ENCODE measurements at regions not wholly inside any gene's neighbourhood (a gene's known extent, or its start where the extent isn't known, plus 50 kb on each side); places are given as distances from the start of the nearest gene placed in this dataset.

DNA sequence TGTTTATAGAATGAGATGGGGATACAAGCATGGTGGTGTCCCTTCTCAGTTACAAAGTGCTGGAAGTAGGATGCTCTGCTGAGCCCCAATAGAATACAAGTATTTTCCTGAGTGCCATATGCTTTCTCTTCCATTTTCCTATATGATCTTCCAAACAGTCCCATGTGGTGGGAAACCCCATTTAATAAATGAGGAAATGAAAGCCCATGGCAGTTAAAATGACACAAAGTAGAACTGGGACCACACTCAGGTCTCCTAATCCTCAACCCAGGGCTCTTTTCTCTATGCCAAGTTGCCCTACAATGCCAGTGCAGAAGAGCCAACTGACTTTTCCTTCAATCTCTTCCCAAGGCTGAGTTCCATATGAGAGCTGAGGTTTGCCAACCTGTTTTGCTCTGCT is 198.0 kb upstream of the FOXN2 start:
- no peak for DNase-seq (ENCODE audit: low spot score)
- TF ChIP-seq, protein P1, sequence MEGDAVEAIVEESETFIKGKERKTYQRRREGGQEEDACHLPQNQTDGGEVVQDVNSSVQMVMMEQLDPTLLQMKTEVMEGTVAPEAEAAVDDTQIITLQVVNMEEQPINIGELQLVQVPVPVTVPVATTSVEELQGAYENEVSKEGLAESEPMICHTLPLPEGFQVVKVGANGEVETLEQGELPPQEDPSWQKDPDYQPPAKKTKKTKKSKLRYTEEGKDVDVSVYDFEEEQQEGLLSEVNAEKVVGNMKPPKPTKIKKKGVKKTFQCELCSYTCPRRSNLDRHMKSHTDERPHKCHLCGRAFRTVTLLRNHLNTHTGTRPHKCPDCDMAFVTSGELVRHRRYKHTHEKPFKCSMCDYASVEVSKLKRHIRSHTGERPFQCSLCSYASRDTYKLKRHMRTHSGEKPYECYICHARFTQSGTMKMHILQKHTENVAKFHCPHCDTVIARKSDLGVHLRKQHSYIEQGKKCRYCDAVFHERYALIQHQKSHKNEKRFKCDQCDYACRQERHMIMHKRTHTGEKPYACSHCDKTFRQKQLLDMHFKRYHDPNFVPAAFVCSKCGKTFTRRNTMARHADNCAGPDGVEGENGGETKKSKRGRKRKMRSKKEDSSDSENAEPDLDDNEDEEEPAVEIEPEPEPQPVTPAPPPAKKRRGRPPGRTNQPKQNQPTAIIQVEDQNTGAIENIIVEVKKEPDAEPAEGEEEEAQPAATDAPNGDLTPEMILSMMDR (IDR thresholded peaks at IDR 0.05; ENCODE audit: extremely low read depth, missing control alignments), result no peak

- DNase-seq (ENCODE audit: low spot score), result no peak
- TF ChIP-seq, protein P1 (IDR thresholded peaks at IDR 0.05; ENCODE audit: extremely low read depth, missing control alignments), result no peak
Observed at GRCh38 chr2:48118895-48119294, 195.6 kb upstream of the FOXN2 start.

DNA sequence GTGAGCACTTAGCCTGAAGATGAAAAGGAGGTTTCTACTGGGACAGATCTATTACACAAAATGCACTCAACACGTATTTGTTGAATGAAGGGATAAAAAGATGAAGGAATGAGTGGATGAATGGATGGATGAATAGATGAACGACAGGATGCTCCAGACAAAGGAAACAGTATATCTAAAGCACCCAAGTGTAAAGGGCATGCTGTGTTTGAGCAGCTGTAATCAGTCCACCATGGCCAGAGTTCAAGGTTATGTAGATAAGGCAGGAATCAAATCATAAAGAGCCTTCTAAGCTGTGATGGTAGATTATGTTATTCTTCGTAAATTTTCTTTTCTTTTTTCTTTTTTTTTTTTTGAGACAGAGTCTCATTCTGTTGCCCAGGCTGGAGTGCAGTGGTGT is 194.4 kb upstream of the FOXN2 start:
- TF ChIP-seq, protein P1 (IDR thresholded peaks at IDR 0.05; ENCODE audit: extremely low read depth, missing control alignments), result no peak
- no peak for DNase-seq (ENCODE audit: low spot score)

- TF ChIP-seq, protein P1 (IDR thresholded peaks at IDR 0.05; ENCODE audit: extremely low read depth, missing control alignments), result no peak
Observed at GRCh38 chr2:48120759-48121242, 193.7 kb upstream of the FOXN2 start.

GRCh38 chr2:48122166-48122565 is 192.3 kb upstream of the FOXN2 start:
- no peak for DNase-seq (ENCODE audit: low spot score)
- TF ChIP-seq, protein P1 (IDR thresholded peaks at IDR 0.05; ENCODE audit: extremely low read depth, missing control alignments), result no peak

More at GRCh38 chr2:48120759-48121242, 193.7 kb upstream of the FOXN2 start:
- no peak for DNase-seq (ENCODE audit: low spot score)

DNA sequence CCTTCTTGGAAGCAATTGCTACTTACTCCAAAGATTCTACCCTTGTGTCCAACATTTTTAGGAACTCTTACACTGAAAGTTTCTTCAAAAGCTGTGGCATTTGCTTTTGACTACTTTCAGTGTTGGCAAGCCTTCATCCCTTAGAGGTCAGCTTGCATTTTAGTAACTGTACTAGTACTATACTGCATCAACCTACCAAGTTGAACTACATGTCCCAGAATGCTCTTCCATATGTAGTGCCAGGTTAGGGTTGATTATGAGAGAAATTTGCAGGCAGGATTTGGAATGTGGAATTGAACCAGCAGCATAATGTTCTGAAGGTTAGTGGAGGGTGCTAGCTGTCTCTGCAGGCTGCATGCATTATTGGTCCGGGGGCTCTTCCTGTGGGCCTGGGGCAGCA is 189.9 kb upstream of the FOXN2 start:
- TF ChIP-seq, protein P1 (IDR thresholded peaks at IDR 0.05; ENCODE audit: extremely low read depth, missing control alignments), result no peak
- DNase-seq (ENCODE audit: low spot score), result no peak

DNA sequence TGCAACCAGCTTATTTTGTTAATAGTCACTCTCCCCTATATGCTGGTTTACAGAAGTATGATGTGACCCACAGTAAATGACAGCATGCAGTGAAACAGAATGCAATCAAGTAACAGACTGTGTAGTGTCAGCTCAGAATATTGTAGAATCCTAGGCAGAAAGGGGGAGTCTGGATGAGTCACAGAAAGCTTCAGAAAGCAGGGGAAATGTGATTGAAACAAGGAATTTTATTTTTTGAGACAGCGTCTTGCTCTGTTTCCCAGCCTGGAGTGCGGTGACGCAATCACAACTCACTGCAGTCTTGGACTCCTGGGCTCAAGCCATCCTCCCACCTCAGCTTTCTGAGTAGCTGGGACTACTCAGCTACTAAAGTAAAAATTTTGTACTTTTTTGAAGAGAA is 188.3 kb upstream of the FOXN2 start:
- TF ChIP-seq, protein P1 (IDR thresholded peaks at IDR 0.05; ENCODE audit: extremely low read depth, missing control alignments), result no peak
- DNase-seq (ENCODE audit: low spot score), result no peak
